GM18867 (cell line): ENCODE measurements at regions not wholly inside any gene's neighbourhood (a gene's known extent, or its start where the extent isn't known, plus 50 kb on each side); places are given as distances from the start of the nearest gene placed in this dataset.

Experiments
- ATAC-seq: cut with Tn5 transposase; IDR thresholded peaks from one replicate; pipeline ENCODE4 v1.9.1; 2021; ENCODE audit warnings: mild to moderate bottlenecking, moderate library complexity; ENCODE audit not compliant: unreplicated experiment

DNA sequence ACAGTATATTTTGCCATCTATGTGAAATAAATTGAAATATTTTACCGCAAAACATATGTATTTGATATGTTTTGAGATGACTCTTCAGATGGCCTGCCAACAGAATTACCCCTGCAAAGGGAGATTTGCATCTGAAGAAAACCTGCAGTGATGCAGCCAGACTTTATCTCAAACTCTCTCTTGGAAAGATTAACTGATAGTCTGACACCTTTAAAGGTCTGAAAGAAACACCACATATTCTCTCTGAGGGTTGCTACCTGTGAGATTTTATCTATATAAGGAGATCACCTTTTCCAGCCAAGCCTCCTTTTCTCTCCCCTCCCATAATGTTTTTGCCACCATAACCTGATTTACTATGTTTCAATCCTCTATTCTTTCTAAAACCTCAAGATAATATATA is 1106.3 kb upstream of the IGFBP7 start:
- ATAC-seq: no peak

DNA sequence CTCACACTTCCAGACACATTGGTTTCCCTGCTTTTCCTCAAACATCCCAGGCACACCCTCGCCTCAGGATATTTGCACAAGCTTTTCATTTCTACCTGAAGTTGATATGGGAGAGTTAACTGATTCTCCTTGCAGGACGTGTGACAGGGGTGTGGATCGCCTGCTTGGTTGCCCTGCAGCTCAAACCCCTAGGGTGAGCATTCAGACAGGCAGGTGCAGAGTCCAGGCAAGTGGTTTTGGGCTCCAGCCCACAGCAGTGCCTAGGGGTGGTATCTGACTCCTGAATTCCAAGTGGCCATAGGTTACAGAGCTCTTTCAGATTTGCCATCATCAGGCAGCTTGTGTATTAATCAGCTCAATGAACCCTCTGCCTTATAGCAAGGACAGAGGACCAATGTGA is 1104.2 kb upstream of the IGFBP7 start:
- no peak for ATAC-seq

DNA sequence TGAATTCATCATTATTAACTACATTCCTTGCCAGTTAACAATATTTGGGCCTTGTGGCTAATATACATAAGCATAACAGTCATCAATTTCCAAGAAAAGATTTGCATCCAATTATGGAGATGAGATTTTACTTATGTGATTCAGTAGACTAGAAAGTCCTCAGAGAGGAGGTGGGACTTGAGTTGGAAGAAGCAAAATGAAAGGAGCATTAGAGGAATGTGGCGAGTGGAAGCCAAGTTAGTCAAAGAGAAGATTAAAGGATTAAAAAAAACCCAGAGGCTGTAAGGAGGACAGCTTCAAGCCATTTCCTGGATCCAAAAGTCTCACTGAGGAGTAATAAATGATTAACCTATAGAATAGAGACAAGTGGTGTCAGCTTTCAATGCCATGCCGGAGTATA is 1099.4 kb upstream of the IGFBP7 start:
- ATAC-seq: no peak

DNA sequence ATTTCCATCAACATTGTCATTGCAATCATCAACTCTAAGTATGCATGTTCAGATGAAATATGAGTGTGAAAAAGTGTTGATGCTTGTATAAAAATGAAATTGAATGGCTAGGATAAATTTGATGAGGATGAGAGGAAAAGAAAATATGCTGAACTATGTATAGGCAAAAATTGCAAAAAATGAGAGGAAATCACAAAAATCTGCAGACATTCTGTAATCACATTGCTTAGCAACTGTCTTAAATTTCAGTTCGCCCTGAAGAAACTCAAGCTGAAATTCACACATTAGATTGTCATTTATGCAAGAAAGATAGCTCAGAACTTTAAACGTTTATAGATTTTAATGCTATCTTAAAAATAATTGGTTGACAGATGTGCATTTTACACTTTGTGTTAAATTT is 1098.8 kb upstream of the IGFBP7 start:
- no peak for ATAC-seq

DNA sequence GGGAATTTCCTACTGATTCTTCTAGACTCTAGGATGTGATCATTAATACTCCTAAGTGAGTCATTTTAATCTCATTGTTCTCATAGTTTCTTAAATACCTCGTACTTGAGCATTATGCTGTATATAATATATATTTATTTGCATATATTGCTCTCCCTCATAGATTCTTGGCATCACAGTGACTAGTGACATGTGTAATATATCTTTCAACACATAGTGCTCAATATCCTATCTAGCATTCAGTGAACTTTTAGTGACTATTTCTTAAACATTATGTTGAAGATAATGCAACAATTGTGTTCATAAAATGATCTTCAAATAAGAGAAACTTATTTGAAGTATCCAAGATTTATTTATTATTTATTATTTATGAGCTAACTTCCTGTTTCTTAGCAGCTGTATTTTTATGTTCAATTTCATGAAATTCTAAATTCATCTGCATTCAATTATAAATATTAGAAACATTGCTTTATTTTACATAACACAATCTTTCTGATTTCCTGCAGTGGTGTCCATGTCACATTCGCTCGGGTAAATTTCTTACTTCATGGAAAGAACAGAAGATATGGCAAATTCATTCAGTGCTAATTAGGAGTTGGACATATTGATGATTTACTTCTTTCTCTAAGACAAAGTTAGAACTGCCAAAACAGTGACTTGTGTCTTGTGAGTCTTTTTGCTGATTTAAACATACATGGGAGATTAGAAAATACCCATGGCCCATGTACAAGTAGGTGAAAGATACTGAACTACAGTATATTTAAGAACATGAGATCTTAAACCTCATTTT is 1095.5 kb upstream of the IGFBP7 start:
- ATAC-seq: no peak

DNA sequence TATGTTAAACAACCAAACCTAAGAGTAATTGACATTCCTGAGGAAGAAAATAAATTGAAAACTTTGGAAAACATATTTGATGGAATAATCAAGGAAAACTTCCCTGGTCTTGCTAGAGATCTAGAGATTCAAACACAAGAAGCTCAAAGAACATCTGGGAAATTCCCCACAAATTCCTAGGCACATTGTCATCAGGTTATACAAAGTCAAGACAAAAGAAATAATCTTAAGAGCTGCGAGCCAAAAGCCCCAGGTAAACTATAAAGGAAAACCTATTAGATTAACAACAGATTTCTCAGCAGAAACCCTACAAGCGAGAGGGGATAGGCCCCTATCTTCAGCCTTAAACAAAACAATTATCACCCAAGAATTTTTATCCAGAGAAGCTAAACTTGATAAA is 1082.0 kb upstream of the IGFBP7 start:
- no peak for ATAC-seq

DNA sequence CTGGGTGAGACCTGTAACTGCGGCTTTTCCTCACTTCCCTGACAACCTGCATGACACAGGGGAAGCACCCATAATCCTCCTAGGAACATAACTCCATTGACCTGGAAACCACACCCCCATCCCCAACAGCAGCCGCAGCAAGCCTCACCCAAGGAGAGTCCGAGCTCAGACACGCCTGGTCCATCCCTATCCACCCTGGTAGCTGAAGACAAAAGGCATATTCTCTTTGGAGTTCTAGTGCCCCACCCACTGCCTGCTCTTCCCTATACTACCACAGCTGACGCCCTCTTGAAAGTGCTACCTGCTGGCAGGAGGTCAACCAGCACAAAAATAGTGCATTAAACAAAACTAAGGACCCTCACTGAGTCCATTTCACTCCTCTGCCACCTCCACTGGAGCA is 1080.9 kb upstream of the IGFBP7 start:
- no peak for ATAC-seq

DNA sequence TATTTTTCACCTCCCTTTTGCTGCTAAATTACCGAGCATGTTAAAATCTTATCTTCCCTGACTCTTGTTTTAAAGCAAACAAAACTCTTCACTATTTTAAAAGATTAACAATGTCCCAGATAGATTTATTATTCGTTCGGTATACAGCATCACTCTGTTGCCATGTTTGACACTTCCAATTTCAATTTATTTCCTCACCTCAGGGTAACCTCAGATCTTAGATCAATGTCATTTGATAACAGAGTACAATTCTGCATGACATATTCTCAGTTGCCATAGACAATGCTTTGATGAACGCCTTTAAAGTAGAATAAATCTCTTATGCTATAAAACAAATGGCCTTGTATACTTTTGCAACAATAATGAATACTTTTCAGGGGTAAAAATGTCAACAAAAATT is 1078.1 kb upstream of the IGFBP7 start:
- no peak for ATAC-seq

DNA sequence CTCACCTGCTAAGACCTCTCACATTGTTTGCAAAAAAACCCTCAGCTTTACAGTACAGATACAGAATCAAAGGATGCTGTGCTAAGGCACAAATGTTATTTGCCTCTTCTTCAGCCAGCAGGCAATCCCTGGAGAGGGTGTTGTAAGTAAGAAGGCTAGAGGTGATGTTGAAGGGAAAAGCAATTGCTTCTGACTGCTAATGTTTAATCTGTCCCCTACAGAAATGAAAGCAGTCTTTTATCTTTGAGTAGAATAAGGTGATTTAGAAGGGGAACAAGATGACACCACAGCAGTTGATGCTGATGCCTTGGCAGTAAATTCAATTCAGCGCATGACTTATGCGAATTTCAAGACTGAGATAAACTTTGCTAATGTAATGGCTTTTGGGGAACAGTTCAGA is 1064.8 kb upstream of the IGFBP7 start:
- ATAC-seq: no peak

DNA sequence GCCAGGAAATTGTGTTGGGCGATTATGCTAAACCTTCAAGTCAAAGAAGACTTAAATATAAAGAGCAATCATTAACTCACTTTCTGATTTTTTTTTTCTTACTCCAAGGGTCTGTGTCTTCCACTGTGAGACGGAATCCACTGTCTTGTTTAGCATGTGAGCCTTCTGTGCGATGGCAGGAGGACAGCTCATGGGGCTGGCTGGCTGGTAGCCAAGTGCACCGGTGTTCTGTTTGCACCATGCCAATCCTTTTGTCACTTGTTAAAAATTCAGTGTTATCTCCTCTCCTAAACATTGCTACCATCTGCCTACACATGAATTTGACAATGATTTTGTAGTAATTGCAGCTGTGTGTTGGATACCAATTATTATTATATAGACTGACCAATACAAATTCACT is 1056.3 kb upstream of the IGFBP7 start:
- no peak for ATAC-seq

DNA sequence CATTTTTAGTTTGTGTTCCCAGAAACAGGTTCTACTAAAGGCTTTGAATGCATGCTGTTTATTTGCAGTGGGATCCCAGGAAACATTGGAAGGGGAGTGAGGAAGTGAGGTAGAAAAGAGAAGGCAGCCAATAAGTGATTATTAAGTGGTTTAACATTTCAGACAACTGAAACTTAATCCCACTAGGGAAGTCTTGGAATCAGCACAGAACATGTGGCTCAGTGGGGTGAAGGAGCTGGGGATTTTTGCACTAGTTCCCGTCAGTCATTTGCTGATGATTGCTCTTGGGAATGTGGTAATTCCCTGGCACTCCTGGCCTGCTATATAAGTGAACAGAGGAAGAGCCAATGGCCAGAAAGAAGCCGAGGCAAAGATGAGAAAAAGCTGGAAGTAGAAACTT is 1053.0 kb upstream of the IGFBP7 start:
- ATAC-seq: no peak

DNA sequence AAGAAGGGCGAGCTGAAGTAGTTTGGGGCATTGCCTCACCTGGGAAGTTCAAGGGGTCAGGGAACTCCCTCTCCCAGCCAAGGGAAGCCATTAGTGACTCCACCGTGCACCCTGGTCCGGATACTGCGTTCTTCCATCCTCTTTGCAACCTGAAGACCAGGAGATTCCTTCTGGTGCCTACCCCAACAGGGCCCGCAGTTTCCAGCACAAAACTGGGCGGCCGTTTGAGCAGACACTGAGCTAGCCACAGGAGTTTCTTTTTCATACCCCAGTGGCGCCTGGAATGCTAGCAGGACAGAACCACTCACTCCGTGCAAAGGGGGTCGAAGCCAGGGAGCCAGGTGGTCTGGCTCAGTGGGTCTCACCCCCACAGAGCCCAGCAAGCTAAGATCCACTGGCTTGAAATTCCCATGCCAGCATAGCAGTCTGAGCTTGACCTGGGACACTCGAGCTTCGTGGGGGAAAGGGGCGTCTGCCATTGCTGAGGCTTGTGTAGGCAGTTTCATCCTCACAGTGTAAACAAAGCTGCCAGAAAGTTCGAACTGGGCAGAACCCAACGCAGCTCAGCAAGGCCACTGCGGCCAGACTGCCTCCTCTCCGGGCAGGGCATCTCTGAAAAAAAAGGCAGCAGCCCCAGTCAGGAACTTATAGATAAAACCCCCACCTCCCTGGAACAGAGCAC is 1039.4 kb upstream of the IGFBP7 start:
- ATAC-seq: no peak

DNA sequence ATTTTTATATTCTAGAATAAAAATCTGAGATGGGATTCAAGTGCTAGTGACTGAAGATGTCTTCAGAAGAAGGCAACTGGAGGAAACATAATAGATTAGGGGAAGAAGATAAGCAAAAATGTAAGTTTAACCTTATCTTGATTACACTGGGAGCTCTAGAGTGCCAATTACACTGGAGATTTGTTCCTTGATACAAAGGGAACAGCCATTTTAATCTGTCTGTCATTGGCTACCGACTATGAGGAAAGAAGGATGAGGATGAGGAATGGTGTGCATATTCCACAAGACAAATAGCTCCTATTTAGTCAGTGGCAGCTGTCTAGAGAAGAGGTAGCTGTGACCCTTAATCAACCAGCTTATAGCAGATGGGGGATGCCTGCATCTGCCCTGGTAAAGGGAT is 1034.5 kb upstream of the IGFBP7 start:
- no peak for ATAC-seq

DNA sequence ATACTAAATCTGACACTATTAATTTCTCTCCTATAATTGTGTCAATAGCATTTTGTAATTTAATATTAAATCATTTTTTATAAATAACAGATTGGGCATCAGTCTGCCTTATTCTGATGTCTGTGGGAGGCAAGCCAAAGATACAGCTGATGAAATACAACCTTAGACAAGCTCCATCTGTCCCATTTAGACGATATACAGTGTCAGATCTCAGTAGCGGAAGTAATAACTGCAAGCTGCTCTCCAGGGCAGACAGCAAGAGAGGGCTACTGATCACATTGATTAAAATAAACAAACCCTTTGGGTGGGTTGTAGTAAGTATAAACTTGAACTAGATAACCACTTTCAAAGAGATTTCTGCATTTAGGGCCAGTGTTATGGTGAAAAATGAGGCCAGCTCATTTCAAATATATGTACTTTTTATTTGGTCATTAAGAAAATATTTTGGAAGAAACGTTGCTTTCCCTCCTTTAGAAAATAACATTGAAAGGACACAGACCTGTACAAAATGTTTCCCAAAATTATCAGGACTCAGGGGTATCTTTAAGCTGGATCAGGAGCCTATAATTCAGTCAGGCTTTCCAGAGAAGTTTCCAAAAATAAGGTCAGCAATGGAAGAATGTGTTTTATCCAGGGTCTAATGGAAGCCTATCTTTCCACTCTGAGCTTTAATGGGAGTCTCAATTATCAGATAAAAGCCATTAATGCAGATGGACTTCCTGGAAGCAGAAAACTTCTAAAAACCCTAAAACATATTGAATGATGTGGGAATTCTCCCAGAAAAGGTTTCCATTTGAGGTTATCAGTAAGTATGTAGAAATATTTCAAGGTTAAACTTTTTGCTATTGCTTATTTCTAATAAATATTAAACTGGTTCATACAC is 1028.8 kb upstream of the IGFBP7 start:
- ATAC-seq: no peak

DNA sequence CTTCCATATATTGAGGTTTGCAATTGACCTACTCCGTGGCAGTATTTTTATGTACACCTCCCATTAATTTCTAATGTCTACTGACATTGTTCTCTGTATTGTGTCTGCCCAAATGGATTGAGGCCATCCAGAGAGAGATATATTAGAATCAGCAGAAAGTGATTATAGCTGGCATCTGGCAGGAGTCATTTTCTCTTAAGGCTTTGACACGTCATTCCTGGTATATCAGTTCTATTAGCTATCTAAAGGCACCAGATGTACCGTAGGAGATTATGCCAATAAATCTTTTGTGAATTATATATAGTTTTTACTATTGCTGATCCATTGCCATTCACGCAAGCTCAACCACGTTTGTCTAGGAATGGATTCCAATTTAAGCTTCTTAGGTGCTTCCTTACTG is 1026.4 kb upstream of the IGFBP7 start:
- ATAC-seq: no peak

DNA sequence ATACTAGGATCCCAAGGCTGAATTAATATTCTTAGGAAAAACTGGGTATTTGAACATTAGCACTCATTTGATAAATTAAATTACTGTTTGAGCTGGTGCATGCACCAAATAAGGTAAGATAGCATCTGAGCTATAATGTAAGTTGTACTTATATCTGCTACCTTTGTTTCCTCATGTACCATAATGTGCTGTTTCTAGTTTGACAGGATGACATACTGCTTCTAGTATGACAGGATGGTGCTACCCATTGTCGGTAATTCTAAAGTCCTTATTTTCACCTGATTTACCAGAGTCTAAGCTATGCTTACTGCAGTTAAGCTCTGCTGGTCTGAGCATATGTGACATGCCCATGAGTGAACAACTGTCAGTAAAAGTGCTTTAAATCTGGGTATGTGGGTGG is 1017.5 kb upstream of the IGFBP7 start:
- no peak for ATAC-seq

DNA sequence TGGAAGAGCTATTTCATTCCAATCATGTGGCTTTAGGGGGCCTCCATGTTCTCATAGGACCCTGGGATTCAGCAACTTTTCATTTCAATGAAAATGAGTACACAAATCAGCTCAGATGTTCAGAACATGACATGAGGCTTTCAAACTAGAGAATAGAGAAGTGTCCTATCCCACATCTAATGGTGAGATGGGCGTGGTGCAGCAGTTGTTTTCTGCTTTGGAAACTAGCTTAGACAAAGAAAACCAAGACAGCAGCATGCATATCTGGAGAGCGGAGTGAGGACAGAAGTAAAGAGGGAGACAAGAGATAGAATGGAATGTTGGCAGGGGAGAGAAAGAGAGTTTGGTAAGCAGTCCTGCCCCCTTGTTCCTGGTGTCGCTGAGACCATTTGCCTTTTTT is 1009.1 kb upstream of the IGFBP7 start:
- no peak for ATAC-seq

DNA sequence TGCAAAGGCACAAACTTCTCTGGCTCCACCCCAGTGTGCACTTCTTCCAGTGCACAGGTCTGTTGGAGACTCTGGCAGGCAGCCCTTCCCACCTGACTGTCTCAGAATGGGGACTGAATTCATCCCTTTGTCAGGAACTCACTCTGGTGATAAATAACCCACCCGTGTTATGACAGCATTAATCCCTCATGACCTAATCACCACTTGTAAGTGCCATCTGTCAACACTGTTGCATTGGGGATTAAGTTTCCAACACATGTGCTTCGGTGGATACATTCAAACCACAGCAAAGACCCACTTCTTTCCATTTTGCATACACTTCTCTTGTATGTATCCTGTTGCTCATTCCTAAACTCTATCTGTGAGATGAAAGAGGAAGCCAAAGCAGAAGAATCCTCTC is 1002.9 kb upstream of the IGFBP7 start:
- no peak for ATAC-seq

DNA sequence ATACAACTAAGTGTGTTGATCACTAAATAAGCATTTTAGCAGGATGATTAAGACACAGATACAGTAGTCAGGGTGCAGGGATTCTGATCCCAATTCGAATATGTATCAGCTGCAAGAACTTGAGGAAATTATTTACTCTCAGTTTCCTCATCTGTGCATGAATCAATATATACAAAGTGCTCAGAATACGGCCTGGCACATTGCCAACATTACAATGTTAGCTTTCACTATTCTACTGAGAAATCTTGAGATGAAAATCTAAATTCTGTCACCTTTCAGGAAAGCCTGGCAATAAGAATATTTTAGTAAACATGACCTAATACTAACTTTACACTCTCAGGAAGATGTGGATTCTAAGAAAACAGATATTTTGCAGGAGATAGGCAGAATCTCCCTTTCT is 1001.6 kb upstream of the IGFBP7 start:
- no peak for ATAC-seq

DNA sequence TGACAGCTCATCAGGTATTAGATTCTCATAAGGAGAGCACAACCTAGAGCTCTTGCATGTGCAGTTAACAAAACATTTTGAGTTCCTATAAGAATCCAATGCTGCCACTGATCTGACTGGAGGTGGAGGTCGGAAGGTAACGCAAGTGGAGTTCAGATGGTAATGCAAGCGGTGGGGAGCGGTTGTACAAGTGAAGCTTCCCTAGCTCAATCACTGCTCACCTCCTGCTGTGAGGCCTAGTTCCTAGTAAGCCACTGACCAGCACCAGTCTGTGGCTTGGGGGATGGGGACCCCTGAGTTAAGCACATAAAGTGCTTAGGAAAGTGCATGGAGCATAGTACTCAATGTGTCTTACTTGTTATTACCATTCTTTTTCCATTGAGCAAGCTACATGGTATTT is 983.2 kb upstream of the IGFBP7 start:
- no peak for ATAC-seq

DNA sequence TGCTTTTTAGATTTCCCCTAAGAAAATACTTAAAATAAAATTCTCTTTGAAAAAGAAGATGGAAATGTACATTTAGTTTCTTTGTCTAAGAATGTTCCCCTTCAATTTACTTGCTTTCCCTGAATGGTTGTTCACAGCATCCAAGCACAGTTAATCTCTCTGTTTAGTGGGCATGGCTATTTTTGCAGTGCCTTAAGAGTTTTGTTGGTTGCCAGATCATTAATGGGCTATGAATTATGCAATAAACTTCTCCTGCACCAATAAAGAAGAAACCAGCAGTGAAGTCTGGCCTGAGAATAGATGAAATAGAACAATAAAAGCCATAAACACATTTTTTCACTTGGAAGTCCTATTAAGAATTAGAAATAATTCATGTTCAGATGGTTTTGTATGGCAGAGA is 980.4 kb upstream of the IGFBP7 start:
- ATAC-seq: no peak

DNA sequence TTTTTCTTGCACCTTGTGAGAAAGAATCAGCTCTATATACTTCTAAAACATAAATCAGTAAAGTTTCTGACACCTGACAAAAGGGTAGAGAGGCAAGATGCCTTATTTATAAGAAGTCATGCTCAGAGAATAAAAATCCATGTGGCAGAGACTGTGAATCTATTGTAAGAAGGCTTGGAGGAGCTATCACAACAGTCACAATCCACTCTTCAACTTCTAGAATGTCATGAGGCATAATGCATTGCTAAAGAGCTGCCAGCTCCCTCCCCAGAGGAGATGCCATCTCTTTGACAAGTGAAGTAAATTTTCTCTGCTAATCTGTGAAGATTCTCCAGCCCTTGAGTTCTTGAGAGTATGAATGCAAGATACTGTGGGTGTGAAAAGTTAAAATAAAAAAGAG is 971.2 kb upstream of the IGFBP7 start:
- no peak for ATAC-seq
